ENCODE measurements at regions not wholly inside any gene's neighbourhood (a gene's known extent, or its start where the extent isn't known, plus 50 kb on each side); places are given as distances from the start of the nearest gene placed in this dataset.

DNA sequence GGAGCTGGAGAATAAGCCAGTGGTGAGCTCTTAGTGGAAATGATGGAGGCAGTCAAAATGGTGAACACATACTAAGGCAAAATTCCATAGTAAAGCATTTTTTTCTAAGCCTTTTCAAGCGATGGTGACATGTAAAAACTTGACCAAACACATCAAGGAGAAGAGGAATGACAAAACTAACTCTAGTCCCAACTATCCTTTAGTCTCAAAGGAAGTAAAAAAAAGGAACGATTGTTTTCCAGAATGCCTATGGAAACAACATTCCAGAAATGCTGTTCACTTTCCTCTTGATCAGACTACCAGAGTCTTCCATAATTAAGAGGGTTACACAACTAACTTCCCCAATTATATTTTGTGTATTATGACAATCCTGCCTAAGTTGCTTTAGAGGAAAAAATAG is 715.6 kb downstream of the EPHA4 start:
- Mint-ChIP-seq H3K27ac (ENCODE audit: unreplicated experiment) (no peak overlapping the region), H3K27me3 (ENCODE audit: unreplicated experiment) (no peaks in the 10 kb centered on the region), H3K36me3 (ENCODE audit: unreplicated experiment) (no peaks in the 10 kb centered on the region), H3K9me3 (ENCODE audit: unreplicated experiment) (peaks cover 1% of the 10 kb centered on the region), H3K4me1 (ENCODE audit: low read depth, unreplicated experiment) (peaks cover 2% of the 10 kb centered on the region), H3K4me3 (ENCODE audit: unreplicated experiment) (no peak overlapping the region)
- DNase-seq, result no peak
- TF ChIP-seq, protein P1, sequence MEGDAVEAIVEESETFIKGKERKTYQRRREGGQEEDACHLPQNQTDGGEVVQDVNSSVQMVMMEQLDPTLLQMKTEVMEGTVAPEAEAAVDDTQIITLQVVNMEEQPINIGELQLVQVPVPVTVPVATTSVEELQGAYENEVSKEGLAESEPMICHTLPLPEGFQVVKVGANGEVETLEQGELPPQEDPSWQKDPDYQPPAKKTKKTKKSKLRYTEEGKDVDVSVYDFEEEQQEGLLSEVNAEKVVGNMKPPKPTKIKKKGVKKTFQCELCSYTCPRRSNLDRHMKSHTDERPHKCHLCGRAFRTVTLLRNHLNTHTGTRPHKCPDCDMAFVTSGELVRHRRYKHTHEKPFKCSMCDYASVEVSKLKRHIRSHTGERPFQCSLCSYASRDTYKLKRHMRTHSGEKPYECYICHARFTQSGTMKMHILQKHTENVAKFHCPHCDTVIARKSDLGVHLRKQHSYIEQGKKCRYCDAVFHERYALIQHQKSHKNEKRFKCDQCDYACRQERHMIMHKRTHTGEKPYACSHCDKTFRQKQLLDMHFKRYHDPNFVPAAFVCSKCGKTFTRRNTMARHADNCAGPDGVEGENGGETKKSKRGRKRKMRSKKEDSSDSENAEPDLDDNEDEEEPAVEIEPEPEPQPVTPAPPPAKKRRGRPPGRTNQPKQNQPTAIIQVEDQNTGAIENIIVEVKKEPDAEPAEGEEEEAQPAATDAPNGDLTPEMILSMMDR (IDR thresholded peaks at IDR 0.05; ENCODE audit: partially characterized antibody, unreplicated experiment), result no peak

DNA sequence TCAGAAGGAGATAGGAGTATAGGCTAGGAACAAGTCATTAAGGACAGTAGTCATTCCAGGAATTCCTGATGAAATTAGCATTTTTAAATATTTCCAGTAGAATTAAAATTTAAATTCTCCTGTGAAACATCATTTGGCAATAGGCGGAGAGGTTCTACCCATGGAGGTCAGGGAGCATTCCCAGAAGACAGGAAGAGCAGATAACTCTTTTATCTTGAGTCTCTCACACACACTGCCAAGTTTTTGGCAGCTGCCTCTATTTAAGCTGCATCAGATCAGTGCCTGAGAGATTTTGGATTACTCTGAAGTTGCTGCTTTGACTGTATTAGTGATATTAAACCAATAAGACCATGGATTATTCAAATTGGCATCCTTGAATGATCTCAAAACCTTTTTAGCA is 714.7 kb downstream of the EPHA4 start:
- Mint-ChIP-seq H3K27ac (ENCODE audit: unreplicated experiment) (no peak overlapping the region), H3K4me1 (ENCODE audit: low read depth, unreplicated experiment) (peaks cover 2% of the 10 kb centered on the region), H3K4me3 (ENCODE audit: unreplicated experiment) (no peak overlapping the region), H3K9me3 (ENCODE audit: unreplicated experiment) (peaks cover 1% of the 10 kb centered on the region), H3K27me3 (ENCODE audit: unreplicated experiment) (no peaks in the 10 kb centered on the region), H3K36me3 (ENCODE audit: unreplicated experiment) (no peaks in the 10 kb centered on the region)
- TF ChIP-seq, protein P1 (IDR thresholded peaks at IDR 0.05; ENCODE audit: partially characterized antibody, unreplicated experiment), result no peak
- no peak for DNase-seq

DNA sequence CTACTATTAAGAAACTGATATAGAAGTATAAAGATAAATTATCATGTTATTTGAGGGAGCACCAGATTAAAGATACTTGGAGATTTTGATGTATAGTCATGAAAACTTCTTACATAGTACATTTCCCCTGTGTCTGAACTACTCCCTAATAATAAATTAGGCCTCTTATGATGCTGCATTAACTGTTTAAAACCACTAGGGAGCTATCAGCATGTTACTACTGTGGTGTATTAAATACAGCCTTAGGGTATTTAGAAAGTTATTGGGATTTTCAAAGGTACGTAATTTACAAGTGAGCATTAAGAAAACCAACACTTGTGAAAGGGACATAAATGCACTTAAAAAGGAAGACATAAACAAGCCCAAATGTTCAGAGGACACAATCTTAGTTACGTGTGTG is 714.0 kb downstream of the EPHA4 start:
- no peak for DNase-seq
- Mint-ChIP-seq H3K4me1 (ENCODE audit: low read depth, unreplicated experiment) (peaks cover 2% of the 10 kb centered on the region), H3K9me3 (ENCODE audit: unreplicated experiment) (no peaks in the 10 kb centered on the region), H3K27ac (ENCODE audit: unreplicated experiment) (no peak overlapping the region), H3K36me3 (ENCODE audit: unreplicated experiment) (no peaks in the 10 kb centered on the region), H3K27me3 (ENCODE audit: unreplicated experiment) (no peaks in the 10 kb centered on the region), H3K4me3 (ENCODE audit: unreplicated experiment) (no peak overlapping the region)
- TF ChIP-seq, protein P1 (IDR thresholded peaks at IDR 0.05; ENCODE audit: partially characterized antibody, unreplicated experiment), result peak; percentile 12

DNA sequence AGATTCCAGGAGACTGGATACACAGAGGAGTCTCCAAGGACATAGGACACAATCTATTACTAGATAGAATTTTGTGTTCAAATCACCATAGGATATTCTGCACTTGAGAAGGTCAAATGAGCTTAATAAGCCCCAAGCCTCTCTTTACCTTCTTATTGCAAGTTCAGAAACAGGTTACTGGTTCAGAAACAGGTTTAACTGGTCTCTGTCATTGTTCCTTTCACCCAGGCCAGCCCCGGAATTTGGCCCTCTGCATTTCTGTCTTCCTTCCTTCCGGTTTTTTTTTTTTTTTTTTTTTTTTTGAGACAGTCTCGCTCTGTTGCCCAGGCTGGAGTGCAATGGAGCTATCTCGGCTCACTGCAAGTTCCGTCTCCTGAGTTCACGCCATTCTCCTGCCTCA is 700.2 kb downstream of the EPHA4 start:
- H3K9me3 Mint-ChIP-seq (ENCODE audit: unreplicated experiment), result peaks cover 6% of the 10 kb centered on the region
- no peaks in the 10 kb centered on the region for H3K27me3 Mint-ChIP-seq (ENCODE audit: unreplicated experiment)
- no peak overlapping the region for H3K27ac Mint-ChIP-seq (ENCODE audit: unreplicated experiment)
- H3K4me3 Mint-ChIP-seq (ENCODE audit: unreplicated experiment), result no peak overlapping the region
- TF ChIP-seq, protein P1 (IDR thresholded peaks at IDR 0.05; ENCODE audit: partially characterized antibody, unreplicated experiment), result no peak
- DNase-seq, result no peak
- peaks cover 5% of the 10 kb centered on the region for H3K36me3 Mint-ChIP-seq (ENCODE audit: unreplicated experiment)
- H3K4me1 Mint-ChIP-seq (ENCODE audit: low read depth, unreplicated experiment), result no peaks in the 10 kb centered on the region

- DNase-seq, result no peak
- H3K27ac Mint-ChIP-seq (ENCODE audit: unreplicated experiment), result no peak overlapping the region
- H3K4me3 Mint-ChIP-seq (ENCODE audit: unreplicated experiment), result no peak overlapping the region
- TF ChIP-seq, protein P1 (IDR thresholded peaks at IDR 0.05; ENCODE audit: partially characterized antibody, unreplicated experiment), result no peak
- H3K4me1 Mint-ChIP-seq (ENCODE audit: low read depth, unreplicated experiment), result no peaks in the 10 kb centered on the region
- peaks cover 4% of the 10 kb centered on the region for H3K9me3 Mint-ChIP-seq (ENCODE audit: unreplicated experiment)
- H3K27me3 Mint-ChIP-seq (ENCODE audit: unreplicated experiment), result no peaks in the 10 kb centered on the region
- no peaks in the 10 kb centered on the region for H3K36me3 Mint-ChIP-seq (ENCODE audit: unreplicated experiment)
Measured at GRCh38 chr2:220876080-220876824, 695.9 kb downstream of the EPHA4 start.
